ENCODE measurements at regions not wholly inside any gene's neighbourhood (a gene's known extent, or its start where the extent isn't known, plus 50 kb on each side); places are given as distances from the start of the nearest gene placed in this dataset.

DNA sequence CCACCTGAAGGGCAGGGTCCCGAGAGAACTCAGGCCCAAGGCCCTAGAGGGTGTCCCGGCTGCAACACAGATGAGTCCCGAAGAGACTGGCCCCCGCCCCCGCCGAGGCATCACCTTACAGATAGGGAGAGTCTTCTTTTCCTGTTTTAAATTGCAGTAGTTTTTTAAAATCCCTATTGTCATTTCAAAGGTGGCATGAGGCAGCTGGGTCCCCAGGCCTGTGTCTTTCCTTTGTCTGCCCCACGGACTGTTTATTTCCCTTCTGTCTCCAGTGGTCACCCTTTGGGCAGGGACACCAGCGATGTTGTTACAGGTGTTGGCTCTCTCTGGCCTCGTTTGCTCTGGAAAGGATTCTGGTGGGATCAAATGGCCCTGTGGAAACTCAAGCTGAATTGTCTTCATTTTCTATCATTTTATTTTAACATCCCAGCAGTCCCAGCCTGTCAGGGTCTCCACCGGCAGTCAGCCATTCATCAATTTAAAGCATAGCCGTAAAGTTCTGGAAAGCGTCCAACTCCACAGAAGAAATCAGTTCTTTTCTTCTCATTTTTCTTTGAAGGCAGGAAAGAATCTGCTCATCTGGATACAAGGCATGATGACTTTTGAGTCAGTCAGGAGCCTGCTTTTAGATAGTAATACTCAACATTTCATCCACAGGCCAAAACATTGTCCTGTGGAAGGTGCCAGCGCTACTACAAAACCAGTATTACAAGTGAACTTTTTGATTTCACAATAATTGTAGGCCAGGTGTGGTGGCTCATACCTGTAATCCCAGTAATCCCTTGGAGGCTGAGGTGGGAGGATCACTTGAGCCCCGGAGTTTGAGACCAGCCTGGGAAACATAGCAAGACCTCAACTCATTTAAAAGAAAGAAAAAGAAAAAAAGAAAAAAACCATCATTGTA, 96.2 kb downstream of the HES1 start:
- no CpG with 5 or more reads among the region's 14 CpGs for WGBS (ENCODE audit: extremely low coverage, insufficient read length, low lambda C conversion rate)
- Histone ChIP-seq H2BK5ac (ENCODE audit: insufficient read length, low read length) (no peak overlapping the region), H3K79me1 (ENCODE audit: insufficient read depth, low read depth, low read length, poor library complexity, severe bottlenecking) (no peaks in the 10 kb centered on the region), H2BK120ac (ENCODE audit: low read depth, low read length, poor library complexity, severe bottlenecking) (no peak overlapping the region), H3T11ph (ENCODE audit: low read length) (no peak overlapping the region), H4K5ac (ENCODE audit: insufficient read length, low read depth, low read length) (no peak overlapping the region), H2AK5ac (ENCODE audit: insufficient read length, low read length) (no peak overlapping the region), H3K79me2 (ENCODE audit: insufficient read depth, low read length) (no peaks in the 10 kb centered on the region), H2AFZ (ENCODE audit: low read length) (peak overlapping the region; percentile 63), H3K4me2 (ENCODE audit: insufficient read depth, insufficient read length, low read length) (no peak overlapping the region), H3K4me1 (ENCODE audit: insufficient read depth, low read length) (peaks cover 3% of the 10 kb centered on the region; the same call in 1 of the 2 replicates), H3K23me2 (ENCODE audit: insufficient read length, low read depth, low read length, poor library complexity, severe bottlenecking) (no peaks in the 10 kb centered on the region), H3K4ac (ENCODE audit: low read depth, low read length) (no peak overlapping the region), H2BK15ac (ENCODE audit: low read depth, low read length) (no peak overlapping the region), H2BK12ac (ENCODE audit: insufficient read length, low read depth, low read length) (no peak overlapping the region), H4K20me1 (ENCODE audit: control insufficient read depth, insufficient read depth, insufficient read length) (no peaks in the 10 kb centered on the region), H4K8ac (replicated peaks; ENCODE audit: insufficient read length, low read depth, low read length) (no peak overlapping the region), H4K91ac (ENCODE audit: insufficient read length, low read depth, low read length) (no peak overlapping the region), H3K23ac (ENCODE audit: insufficient read length, low read depth, low read length) (no peak overlapping the region), H3K9ac (ENCODE audit: extremely low read depth, insufficient read length, low read length) (no peak overlapping the region), H3K27me3 (ENCODE audit: insufficient read depth, low read length) (no peaks in the 10 kb centered on the region), H3K27ac (ENCODE audit: insufficient read length, low read depth, low read length) (no peak overlapping the region), H3K18ac (ENCODE audit: insufficient read length, low read depth, low read length) (no peak overlapping the region), H3K14ac (ENCODE audit: insufficient read depth, low read length) (no peak overlapping the region), H2BK20ac (ENCODE audit: low read depth, low read length, poor library complexity, severe bottlenecking) (no peak overlapping the region), H3K56ac (ENCODE audit: insufficient read length, low read depth, low read length) (no peak overlapping the region), H3K9me3 (ENCODE audit: control insufficient read depth, low read depth, low read length) (no peaks in the 10 kb centered on the region)
- no peak overlapping the region for H3K4me3 Mint-ChIP-seq
- H3K27me3 Mint-ChIP-seq (ENCODE audit: low read depth), result peaks cover 2% of the 10 kb centered on the region
- DNase-seq, result peak; percentile 72
- H3K4me1 Mint-ChIP-seq, result peaks cover 10 to 11% of the 10 kb centered on the region in 2 experiments
- H3K27ac Mint-ChIP-seq, result peak overlapping the region in 1 of 3 experiments; percentile 80; a peak in 3 of 7 replicates
- peaks cover 0 to 8% (median 1%) of the 10 kb centered on the region in 3 experiments; a peak in 5 of 7 replicates for H3K36me3 Mint-ChIP-seq (ENCODE audit: insufficient read depth in 1 of 3, low read depth in 3 of 3)
- TF ChIP-seq, protein P1, sequence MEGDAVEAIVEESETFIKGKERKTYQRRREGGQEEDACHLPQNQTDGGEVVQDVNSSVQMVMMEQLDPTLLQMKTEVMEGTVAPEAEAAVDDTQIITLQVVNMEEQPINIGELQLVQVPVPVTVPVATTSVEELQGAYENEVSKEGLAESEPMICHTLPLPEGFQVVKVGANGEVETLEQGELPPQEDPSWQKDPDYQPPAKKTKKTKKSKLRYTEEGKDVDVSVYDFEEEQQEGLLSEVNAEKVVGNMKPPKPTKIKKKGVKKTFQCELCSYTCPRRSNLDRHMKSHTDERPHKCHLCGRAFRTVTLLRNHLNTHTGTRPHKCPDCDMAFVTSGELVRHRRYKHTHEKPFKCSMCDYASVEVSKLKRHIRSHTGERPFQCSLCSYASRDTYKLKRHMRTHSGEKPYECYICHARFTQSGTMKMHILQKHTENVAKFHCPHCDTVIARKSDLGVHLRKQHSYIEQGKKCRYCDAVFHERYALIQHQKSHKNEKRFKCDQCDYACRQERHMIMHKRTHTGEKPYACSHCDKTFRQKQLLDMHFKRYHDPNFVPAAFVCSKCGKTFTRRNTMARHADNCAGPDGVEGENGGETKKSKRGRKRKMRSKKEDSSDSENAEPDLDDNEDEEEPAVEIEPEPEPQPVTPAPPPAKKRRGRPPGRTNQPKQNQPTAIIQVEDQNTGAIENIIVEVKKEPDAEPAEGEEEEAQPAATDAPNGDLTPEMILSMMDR (conservative IDR thresholded peaks at IDR 0.05), result no peak
- peaks cover under 1 to 6% of the 10 kb centered on the region in 2 experiments; a peak in 4 of 5 replicates for H3K9me3 Mint-ChIP-seq

Data from H9 (cell line).